Gastrocnemius medialis (tissue), 4 donors: ENCODE measurements at regions not wholly inside any gene's neighbourhood (a gene's known extent, or its start where the extent isn't known, plus 50 kb on each side); places are given as distances from the start of the nearest gene placed in this dataset.

Experiments
- ATAC-seq, 2 donors: fragments of 150-250 bp; one replicate each; pipeline ENCODE4 v1.9.1; 2016
- DNase-seq, 2 donors: peaks; one replicate each; pipeline ENCODE4 v3.0.0-alpha.2; 2019
- H3K27ac ChIP-seq, 4 donors: fragments of 200-600 bp; sonication (generic); 1 replicate in 1 of 4; 2 replicates in 3 of 4; pipeline ENCODE4 v1.5.1; 2016 to 2018; ENCODE audit warnings: mild to moderate bottlenecking in 2 of 4, moderate library complexity in 1 of 4
- H3K27me3 ChIP-seq, 3 donors: fragments of 200-600 bp; sonication (generic) in 2 of 3; 1 replicate in 1 of 3; 2 replicates in 2 of 3; pipeline versions ENCODE4 v1.5.1 to v1.6.0; 2016 to 2019; ENCODE audit warnings: mild to moderate bottlenecking in 1 of 3, moderate library complexity in 1 of 3
- H3K36me3 ChIP-seq, 2 donors: fragments of 200-600 bp; sonication (generic) in 1 of 2; one replicate each; pipeline ENCODE4 v1.5.1; 2017 to 2018
- H3K4me1 ChIP-seq, 2 donors: fragments of 200-600 bp; sonication (generic) in 1 of 2; one replicate each; pipeline ENCODE4 v1.5.1; 2016 to 2017; ENCODE audit warnings: mild to moderate bottlenecking in 2 of 2
- H3K4me3 ChIP-seq, 4 donors: fragments of 200-600 bp; sonication (generic) in 3 of 4; 1 replicate in 1 of 4; 2 replicates in 3 of 4; pipeline ENCODE4 v1.5.1; 2016 to 2019; ENCODE audit warnings: mild to moderate bottlenecking in 2 of 4
- H3K9me3 ChIP-seq, 3 donors: fragments of 200-600 bp; sonication (generic) in 2 of 3; 1 replicate in 1 of 3; 2 replicates in 2 of 3; pipeline ENCODE4 v1.5.1; 2016 to 2019
- CTCF ChIP-seq, 5 experiments: fragments of 450-650 bp in 3 of 5; fragments of 200-600 bp in 2 of 5; sonication (generic) in 2 of 5; IDR thresholded peaks in 4 of 5; conservative IDR thresholded peaks in 1 of 5; 1 replicate in 4 of 5; 2 replicates in 1 of 5; pipeline ENCODE4 v1.5.1; 2016 to 2019; ENCODE audit warnings: antibody characterized with exemption in 5 of 5, mild to moderate bottlenecking in 3 of 5, moderate library complexity in 3 of 5
- POLR2A ChIP-seq, 2 donors: fragments of 450-650 bp; IDR thresholded peaks; one replicate each; pipeline ENCODE4 v1.6.1; 2017; ENCODE audit warnings: antibody characterized with exemption in 2 of 2, mild to moderate bottlenecking in 2 of 2, moderate library complexity in 2 of 2
- in situ Hi-C, 4 donors: fragments of 200-750 bp; cut with MboI; loops; one replicate each; pipeline versions ENCODE4 v1.15.0 to v1.8.0; 2017; ENCODE audit warnings: low sequenced_read_pairs in 4 of 4
- intact Hi-C: fragments of 100-400 bp; cut with DNase I; formaldehyde crosslinking; loops from one replicate; pipeline ENCODE4 v1.15.1; 2023; ENCODE audit warnings: low total_unique reads

- Histone ChIP-seq H3K27me3 (no peaks in the 10 kb centered on the region), H3K27ac (no peak overlapping the region), H3K36me3 (no peaks in the 10 kb centered on the region), H3K9me3 (no peaks in the 10 kb centered on the region), H3K4me3 (no peak overlapping the region), H3K4me1 (no peaks in the 10 kb centered on the region)
- TF ChIP-seq CTCF (IDR thresholded peaks at IDR 0.05 in 4 of 5, conservative IDR thresholded peaks at IDR 0.05 in 1 of 5) (no peak), POLR2A (IDR thresholded peaks at IDR 0.05) (no peak)
- no peak for ATAC-seq
- in situ Hi-C loops: no loop called here
- no peak for DNase-seq
- intact Hi-C loops: no loop called here
These were observed 272.9 kb downstream of the KLHL13 start for GRCh38 chrX:117843749-117844148.

GRCh38 chrX:117840645-117841044, 276.0 kb downstream of the KLHL13 start:
- Histone ChIP-seq H3K9me3 (no peaks in the 10 kb centered on the region), H3K4me1 (no peaks in the 10 kb centered on the region), H3K36me3 (no peaks in the 10 kb centered on the region), H3K4me3 (no peak overlapping the region), H3K27ac (no peak overlapping the region), H3K27me3 (no peaks in the 10 kb centered on the region)
- no peak for DNase-seq
- no peak for ATAC-seq
- no peak for TF ChIP-seq POLR2A (IDR thresholded peaks at IDR 0.05)
- no peak for TF ChIP-seq CTCF (IDR thresholded peaks at IDR 0.05 in 4 of 5, conservative IDR thresholded peaks at IDR 0.05 in 1 of 5)
- in situ Hi-C loops (no loop called here), intact Hi-C loops (no loop called here)

GRCh38 chrX:117839544-117839943, 277.1 kb downstream of the KLHL13 start:
- in situ Hi-C loops: no loop called here
- no peak for TF ChIP-seq CTCF (IDR thresholded peaks at IDR 0.05 in 4 of 5, conservative IDR thresholded peaks at IDR 0.05 in 1 of 5)
- TF ChIP-seq POLR2A (IDR thresholded peaks at IDR 0.05): no peak
- ATAC-seq: no peak
- intact Hi-C loops: no loop called here
- Histone ChIP-seq H3K27me3 (no peaks in the 10 kb centered on the region), H3K4me3 (no peak overlapping the region), H3K27ac (no peak overlapping the region), H3K9me3 (no peaks in the 10 kb centered on the region), H3K4me1 (no peaks in the 10 kb centered on the region), H3K36me3 (no peaks in the 10 kb centered on the region)
- DNase-seq: no peak

GRCh38 chrX:117838581-117839331, 277.9 kb downstream of the KLHL13 start:
- intact Hi-C loops (no loop called here), in situ Hi-C loops (no loop called here)
- H3K9me3 ChIP-seq: no peaks in the 10 kb centered on the region
- H3K27me3 ChIP-seq: no peaks in the 10 kb centered on the region
- H3K27ac ChIP-seq: no peak overlapping the region
- DNase-seq (no peak), ATAC-seq (no peak)
- H3K4me1 ChIP-seq: no peaks in the 10 kb centered on the region
- no peaks in the 10 kb centered on the region for H3K36me3 ChIP-seq
- H3K4me3 ChIP-seq: no peak overlapping the region
- TF ChIP-seq POLR2A (IDR thresholded peaks at IDR 0.05) (no peak), CTCF (IDR thresholded peaks at IDR 0.05 in 4 of 5, conservative IDR thresholded peaks at IDR 0.05 in 1 of 5) (no peak)

- in situ Hi-C loops: no loop called here
- Histone ChIP-seq H3K4me3 (no peak overlapping the region), H3K27me3 (no peaks in the 10 kb centered on the region), H3K27ac (no peak overlapping the region), H3K4me1 (no peaks in the 10 kb centered on the region), H3K9me3 (no peaks in the 10 kb centered on the region), H3K36me3 (no peaks in the 10 kb centered on the region)
- no peak for ATAC-seq
- intact Hi-C loops: no loop called here
- no peak for TF ChIP-seq POLR2A (IDR thresholded peaks at IDR 0.05)
- no peak for TF ChIP-seq CTCF (IDR thresholded peaks at IDR 0.05 in 4 of 5, conservative IDR thresholded peaks at IDR 0.05 in 1 of 5)
- DNase-seq: no peak
These were observed 281.6 kb downstream of the KLHL13 start for GRCh38 chrX:117835034-117835433.
